Gastroesophageal sphincter (tissue), 3 donors: ENCODE measurements at regions not wholly inside any gene's neighbourhood (a gene's known extent, or its start where the extent isn't known, plus 50 kb on each side); places are given as distances from the start of the nearest gene placed in this dataset.

ENCODE experiments used
- CTCF ChIP-seq, 4 experiments: fragments of 200-600 bp in 2 of 4; fragments of 450-650 bp in 2 of 4; sonication (generic) in 1 of 4; IDR thresholded peaks; one replicate each; pipeline ENCODE4 v1.5.1; 2017 to 2019; ENCODE audit warnings: antibody characterized with exemption in 4 of 4, mild to moderate bottlenecking in 2 of 4, moderate library complexity in 2 of 4
- POLR2AphosphoS5 ChIP-seq: sonication (generic); formaldehyde crosslinking; IDR thresholded peaks from one replicate; pipeline ENCODE4 v1.6.1; 2017; ENCODE audit warnings: antibody characterized with exemption

GRCh38 chr5:51679286-51679685 is 296.0 kb downstream of the ISL1 start:
- TF ChIP-seq POLR2AphosphoS5, result no peak
- no peak for TF ChIP-seq CTCF (IDR thresholded peaks at IDR 0.05)
